Thyroid gland (tissue), 4 donors: ENCODE measurements at regions not wholly inside any gene's neighbourhood (a gene's known extent, or its start where the extent isn't known, plus 50 kb on each side); places are given as distances from the start of the nearest gene placed in this dataset.

ENCODE experiments used
- DNase-seq, 2 donors: peaks; one replicate each; pipeline ENCODE4 v3.0.0-alpha.2; 2019
- H3K27ac ChIP-seq, 3 donors: fragments of 200-600 bp; sonication (generic); 1 replicate in 2 of 3; 2 replicates in 1 of 3; pipeline ENCODE4 v1.5.1; 2016 to 2019; ENCODE audit warnings: mild to moderate bottlenecking in 1 of 3, moderate library complexity in 1 of 3
- H3K27me3 ChIP-seq: fragments of 200-600 bp; sonication (generic); one replicate; pipeline ENCODE4 v1.5.1; 2019
- H3K36me3 ChIP-seq, 2 donors: fragments of 200-600 bp; sonication (generic); one replicate each; pipeline ENCODE4 v1.5.1; 2016 to 2019
- H3K4me1 ChIP-seq, 2 donors: fragments of 200-600 bp; sonication (generic); one replicate each; pipeline ENCODE4 v1.5.1; 2017 to 2019
- H3K4me3 ChIP-seq, 3 donors: fragments of 200-600 bp; sonication (generic); replicated peaks in 1 of 3; 1 replicate in 2 of 3; 2 replicates in 1 of 3; pipeline ENCODE4 v1.5.1; 2016; ENCODE audit warnings: mild to moderate bottlenecking in 1 of 3
- H3K9me3 ChIP-seq: fragments of 200-600 bp; sonication (generic); one replicate; pipeline ENCODE4 v1.5.1; 2017
- POLR2A ChIP-seq, 2 donors: fragments of 450-650 bp; IDR thresholded peaks; one replicate each; pipeline ENCODE4 v1.6.1; 2017; ENCODE audit warnings: antibody characterized with exemption in 2 of 2, mild to moderate bottlenecking in 2 of 2, moderate library complexity in 1 of 2
- WGBS, 2 donors: methylation state at CpG; one replicate each; pipeline ENCODE4 v1.1.5; 2017; 5-methylcytosine and 5-hydroxymethylcytosine counted together
- intact Hi-C: fragments of 100-400 bp; cut with DNase I; formaldehyde crosslinking; loops from one replicate; pipeline ENCODE4 v1.15.1; 2023
- TF ChIP-seq, protein P1 (sequence below), 6 experiments: fragments of 200-600 bp in 3 of 6; fragments of 450-650 bp in 3 of 6; sonication (generic) in 3 of 6; IDR thresholded peaks; one replicate each; pipeline ENCODE4 v1.5.1; 2016 to 2019; ENCODE audit warnings: antibody characterized with exemption in 6 of 6, mild to moderate bottlenecking in 2 of 6, inconsistent platforms in 1 of 6, moderate library complexity in 1 of 6

DNA sequence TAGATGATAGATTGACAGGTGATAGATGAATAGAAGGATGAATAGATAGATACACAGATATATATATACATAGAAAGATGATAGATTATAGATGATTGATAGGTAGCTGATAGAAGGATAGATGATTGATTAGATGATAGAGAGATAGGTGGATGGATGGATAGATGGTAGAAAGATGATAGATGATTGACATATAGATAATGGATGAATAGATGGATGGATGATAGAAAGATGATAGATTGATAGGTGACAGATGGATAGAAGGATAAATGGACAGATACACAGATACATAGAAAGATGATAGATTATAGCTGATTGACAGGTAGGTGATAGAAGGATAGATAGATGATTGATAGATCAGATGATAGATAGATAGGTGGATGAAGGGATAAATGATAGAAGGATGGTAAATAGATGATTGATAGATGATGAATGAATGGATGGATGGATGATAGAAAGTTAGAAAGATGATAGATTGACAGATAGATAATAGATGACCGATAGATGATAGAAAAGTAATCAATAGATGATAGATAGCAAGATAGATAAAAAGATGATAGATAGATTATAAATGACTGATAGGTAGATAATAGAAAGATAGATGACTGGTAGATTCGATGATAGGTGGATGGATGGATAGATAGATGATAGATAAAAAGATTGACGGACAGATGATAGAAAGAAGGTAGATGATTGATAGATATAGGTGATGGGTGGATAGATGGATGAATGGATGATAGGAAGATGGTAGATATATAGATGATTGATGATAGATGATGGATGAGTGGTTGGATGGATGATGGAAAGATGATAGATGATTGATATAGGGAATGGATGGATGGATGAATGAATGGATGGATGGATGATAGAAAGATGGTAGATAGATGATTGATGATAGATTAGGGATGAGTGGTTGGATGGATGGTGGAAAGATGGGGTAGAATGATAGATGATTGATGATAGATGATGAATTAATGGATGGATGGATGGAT lies 80.4 kb downstream of the MICALL2 start:
- H3K4me1 ChIP-seq: no peaks in the 10 kb centered on the region
- H3K9me3 ChIP-seq: no peaks in the 10 kb centered on the region
- 90 to 91% methylated on average over 3 of the region's 3 CpGs for WGBS, 2 donors
- intact Hi-C loops: no loop called here
- DNase-seq: no peak
- H3K27ac ChIP-seq: no peak overlapping the region
- TF ChIP-seq, protein P1, sequence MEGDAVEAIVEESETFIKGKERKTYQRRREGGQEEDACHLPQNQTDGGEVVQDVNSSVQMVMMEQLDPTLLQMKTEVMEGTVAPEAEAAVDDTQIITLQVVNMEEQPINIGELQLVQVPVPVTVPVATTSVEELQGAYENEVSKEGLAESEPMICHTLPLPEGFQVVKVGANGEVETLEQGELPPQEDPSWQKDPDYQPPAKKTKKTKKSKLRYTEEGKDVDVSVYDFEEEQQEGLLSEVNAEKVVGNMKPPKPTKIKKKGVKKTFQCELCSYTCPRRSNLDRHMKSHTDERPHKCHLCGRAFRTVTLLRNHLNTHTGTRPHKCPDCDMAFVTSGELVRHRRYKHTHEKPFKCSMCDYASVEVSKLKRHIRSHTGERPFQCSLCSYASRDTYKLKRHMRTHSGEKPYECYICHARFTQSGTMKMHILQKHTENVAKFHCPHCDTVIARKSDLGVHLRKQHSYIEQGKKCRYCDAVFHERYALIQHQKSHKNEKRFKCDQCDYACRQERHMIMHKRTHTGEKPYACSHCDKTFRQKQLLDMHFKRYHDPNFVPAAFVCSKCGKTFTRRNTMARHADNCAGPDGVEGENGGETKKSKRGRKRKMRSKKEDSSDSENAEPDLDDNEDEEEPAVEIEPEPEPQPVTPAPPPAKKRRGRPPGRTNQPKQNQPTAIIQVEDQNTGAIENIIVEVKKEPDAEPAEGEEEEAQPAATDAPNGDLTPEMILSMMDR (IDR thresholded peaks at IDR 0.05): no peak
- no peak for TF ChIP-seq POLR2A (IDR thresholded peaks at IDR 0.05)
- no peak overlapping the region for H3K4me3 ChIP-seq
- H3K36me3 ChIP-seq: no peaks in the 10 kb centered on the region
- H3K27me3 ChIP-seq: no peaks in the 10 kb centered on the region

DNA sequence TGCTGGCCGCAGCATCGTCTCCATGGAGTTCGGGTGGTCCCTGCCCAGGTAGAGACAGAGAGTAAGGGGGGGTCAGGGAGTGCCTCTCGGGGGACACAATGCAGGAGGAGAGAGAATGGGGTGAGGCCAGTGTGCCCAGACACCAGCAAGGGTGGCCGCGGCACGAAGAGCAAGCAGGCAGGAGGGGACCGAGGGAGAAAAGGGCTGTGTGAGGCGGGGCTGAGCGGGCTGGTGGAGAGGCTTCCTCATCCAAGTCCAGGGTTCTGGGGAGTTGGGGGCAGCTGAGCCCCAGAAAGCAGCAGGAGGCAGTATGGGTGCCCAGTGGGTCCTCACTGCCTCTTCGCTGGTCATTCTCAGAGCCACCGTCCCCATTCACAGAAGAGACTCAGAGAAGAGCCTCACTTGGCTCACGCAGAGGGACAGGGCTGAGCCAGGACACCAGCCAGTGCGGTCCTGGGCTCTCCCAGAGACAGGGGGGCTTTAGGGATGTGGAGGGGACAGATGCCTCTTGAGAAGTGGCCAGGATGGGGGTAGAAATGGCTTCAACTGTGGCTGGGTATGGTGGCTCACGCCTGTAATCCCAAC lies 78.9 kb downstream of the MICALL2 start:
- Histone ChIP-seq H3K4me3 (no peak overlapping the region), H3K27me3 (no peaks in the 10 kb centered on the region), H3K9me3 (no peaks in the 10 kb centered on the region), H3K4me1 (no peaks in the 10 kb centered on the region), H3K36me3 (no peaks in the 10 kb centered on the region), H3K27ac (no peak overlapping the region)
- DNase-seq: no peak
- no peak for TF ChIP-seq POLR2A (IDR thresholded peaks at IDR 0.05)
- TF ChIP-seq, protein P1 (IDR thresholded peaks at IDR 0.05): no peak
- intact Hi-C loops: no loop called here
- 82% methylated on average over 15 of the region's 15 CpGs for WGBS, 2 donors

DNA sequence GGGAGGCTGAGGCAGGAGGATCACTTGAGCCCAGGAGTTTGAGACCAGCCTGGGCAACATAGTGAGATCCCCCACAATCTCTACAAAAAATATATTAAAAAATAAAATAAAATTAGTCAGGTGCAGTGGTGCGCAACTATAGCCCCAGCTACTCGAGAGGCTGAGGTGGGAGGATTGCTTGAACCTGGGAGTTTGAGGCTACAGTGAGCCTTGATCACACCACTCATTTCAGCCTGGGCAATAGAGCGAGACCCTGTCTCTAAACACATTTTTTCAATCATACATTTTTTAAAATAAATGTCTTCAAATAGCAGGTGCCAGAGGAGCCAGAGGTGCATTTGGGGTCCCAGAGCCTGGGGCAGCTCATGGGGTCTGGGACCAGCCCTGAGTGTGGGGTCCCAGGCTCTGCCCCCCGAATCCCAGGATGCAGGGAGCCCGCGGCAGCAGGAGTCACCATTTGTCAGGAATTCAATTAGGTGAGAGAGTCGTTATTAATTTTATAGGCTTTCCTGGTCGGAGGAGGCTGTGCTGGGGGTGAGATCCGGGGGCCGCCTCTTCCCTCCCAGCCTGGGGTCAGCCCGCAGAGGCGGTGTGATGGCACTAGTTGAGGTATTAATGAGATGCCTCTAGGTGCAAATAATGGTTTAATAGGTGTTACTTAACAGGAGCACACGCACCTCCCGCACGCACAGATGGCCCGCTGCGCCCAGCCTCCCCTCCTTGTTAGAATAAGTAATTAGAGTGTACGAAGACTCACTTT lies 78.3 kb downstream of the MICALL2 start:
- Histone ChIP-seq H3K9me3 (no peaks in the 10 kb centered on the region), H3K27ac (no peak overlapping the region), H3K27me3 (no peaks in the 10 kb centered on the region), H3K36me3 (no peaks in the 10 kb centered on the region), H3K4me3 (no peak overlapping the region), H3K4me1 (no peaks in the 10 kb centered on the region)
- DNase-seq: no peak
- WGBS, 2 donors: 55 to 59% methylated on average over 15 to 18 of the region's 18 CpGs
- intact Hi-C loops: no loop called here
- TF ChIP-seq POLR2A (IDR thresholded peaks at IDR 0.05): no peak
- TF ChIP-seq, protein P1 (IDR thresholded peaks at IDR 0.05): no peak

- no peak overlapping the region for H3K27ac ChIP-seq
- intact Hi-C loops: no loop called here
- no peaks in the 10 kb centered on the region for H3K36me3 ChIP-seq
- no peaks in the 10 kb centered on the region for H3K27me3 ChIP-seq
- TF ChIP-seq, protein P1 (IDR thresholded peaks at IDR 0.05): no peak
- no peak for TF ChIP-seq POLR2A (IDR thresholded peaks at IDR 0.05)
- no peak for DNase-seq
- no peak overlapping the region for H3K4me3 ChIP-seq
- H3K4me1 ChIP-seq: no peaks in the 10 kb centered on the region
- 70 to 72% methylated on average over 26 to 27 of the region's 29 CpGs for WGBS, 2 donors
- H3K9me3 ChIP-seq: no peaks in the 10 kb centered on the region
Measured at GRCh38 chr7:1382553-1383397, 76.5 kb downstream of the MICALL2 start.
